22Rv1 (cell line): ENCODE measurements at regions not wholly inside any gene's neighbourhood (a gene's known extent, or its start where the extent isn't known, plus 50 kb on each side); places are given as distances from the start of the nearest gene placed in this dataset.
"Not testable (repeated sequence)": the region's sequence is repeated elsewhere in the genome, so short reads cannot be mapped to it uniquely, and the experiment has no call there.

Experiments
- ZFX ChIP-seq: fragments of 450-650 bp; IDR thresholded peaks from 2 replicates; pipeline ENCODE4 v1.6.1; 2017; ENCODE audit warnings: antibody characterized with exemption, borderline replicate concordance
- TF ChIP-seq, protein P1 (sequence below): fragments of 450-650 bp; IDR thresholded peaks from 2 replicates; pipeline ENCODE4 v1.5.1; 2017; ENCODE audit warnings: mild to moderate bottlenecking

DNA sequence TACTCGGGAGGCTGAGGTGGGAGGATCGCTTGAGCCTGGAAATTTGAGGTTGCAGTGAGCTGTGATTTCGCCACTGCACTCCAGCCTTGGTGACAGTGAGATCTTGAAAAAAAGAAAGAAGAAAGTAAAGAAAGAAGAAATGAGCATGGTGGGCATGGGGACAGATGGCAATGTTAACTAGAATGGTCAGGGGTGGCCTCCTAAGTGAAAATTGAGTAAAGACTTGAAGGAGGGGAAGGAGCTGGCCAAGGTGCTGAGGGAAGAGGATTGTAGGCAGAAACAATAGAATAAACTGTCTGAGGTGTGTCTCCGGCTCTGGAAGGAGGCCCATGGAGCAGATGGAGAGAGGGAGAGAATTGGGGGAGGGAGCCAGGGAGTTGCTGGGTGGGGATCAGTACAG lies 60.1 kb upstream of the METTL14 start:
- TF ChIP-seq, protein P1, sequence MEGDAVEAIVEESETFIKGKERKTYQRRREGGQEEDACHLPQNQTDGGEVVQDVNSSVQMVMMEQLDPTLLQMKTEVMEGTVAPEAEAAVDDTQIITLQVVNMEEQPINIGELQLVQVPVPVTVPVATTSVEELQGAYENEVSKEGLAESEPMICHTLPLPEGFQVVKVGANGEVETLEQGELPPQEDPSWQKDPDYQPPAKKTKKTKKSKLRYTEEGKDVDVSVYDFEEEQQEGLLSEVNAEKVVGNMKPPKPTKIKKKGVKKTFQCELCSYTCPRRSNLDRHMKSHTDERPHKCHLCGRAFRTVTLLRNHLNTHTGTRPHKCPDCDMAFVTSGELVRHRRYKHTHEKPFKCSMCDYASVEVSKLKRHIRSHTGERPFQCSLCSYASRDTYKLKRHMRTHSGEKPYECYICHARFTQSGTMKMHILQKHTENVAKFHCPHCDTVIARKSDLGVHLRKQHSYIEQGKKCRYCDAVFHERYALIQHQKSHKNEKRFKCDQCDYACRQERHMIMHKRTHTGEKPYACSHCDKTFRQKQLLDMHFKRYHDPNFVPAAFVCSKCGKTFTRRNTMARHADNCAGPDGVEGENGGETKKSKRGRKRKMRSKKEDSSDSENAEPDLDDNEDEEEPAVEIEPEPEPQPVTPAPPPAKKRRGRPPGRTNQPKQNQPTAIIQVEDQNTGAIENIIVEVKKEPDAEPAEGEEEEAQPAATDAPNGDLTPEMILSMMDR, result not testable (repeated sequence)
- TF ChIP-seq ZFX, result not testable (repeated sequence)
